A549 (cell line): ENCODE measurements at regions not wholly inside any gene's neighbourhood (a gene's known extent, or its start where the extent isn't known, plus 50 kb on each side); places are given as distances from the start of the nearest gene placed in this dataset.

Experiments
- ATAC-seq, 2 experiments: fragments of 200-7000 bp in 1 of 2; fragments of >200 bp in 1 of 2; cut with Nextera tagmentation in 1 of 2; cut with Tn5 transposase in 1 of 2; 3 replicates each; pipeline versions ENCODE4 v1.8.0 to v1.9.1; 2018 to 2020; ENCODE audit warnings: mild to moderate bottlenecking in 1 of 2, moderate library complexity in 1 of 2
- CTCF ChIA-PET: fragments of 300-600 bp; sonication (Branson Sonifier 250); formaldehyde crosslinking; extraction: SDS; loops from one replicate; lab custom pipeline; 2021; ENCODE audit warnings: antibody characterized with exemption, inconsistent platforms; lab: Yijun Ruan, JAX
- POLR2A ChIA-PET: fragments of 350-600 bp; formaldehyde crosslinking; extraction: SDS; loops from one replicate; lab custom pipeline; 2021; ENCODE audit warnings: antibody characterized with exemption, inconsistent platforms; lab: Yijun Ruan, JAX
- DNase-seq, 2 experiments: peaks; one replicate each; pipeline versions ENCODE4 v3.0.0 to v3.0.0-alpha.2; 2011 to 2016; ENCODE audit warnings: low read depth in 1 of 2, low spot score in 1 of 2
- FAIRE-seq: peaks from 2 replicates; lab custom pipeline; 2011; peaks lifted over from hg19 to GRCh38; lab: Jason Lieb, UNC
- H3K27ac ChIP-seq, 2 experiments: fragments of >200 bp; sonication (Bioruptor Twin); formaldehyde crosslinking; 3 replicates each; pipeline ENCODE4 v1.5.1; 2016 to 2017
- H3K4me1 ChIP-seq: fragments of >200 bp; sonication (Bioruptor Twin); formaldehyde crosslinking; 3 replicates; pipeline ENCODE4 v1.6.1; 2016
- H3K4me2 ChIP-seq: fragments of >200 bp; sonication (Bioruptor Twin); formaldehyde crosslinking; 3 replicates; pipeline ENCODE4 v1.6.1; 2016
- H3K4me3 ChIP-seq: fragments of >200 bp; sonication (Bioruptor Twin); formaldehyde crosslinking; 3 replicates; pipeline ENCODE4 v1.5.1; 2016
- H3K9me3 ChIP-seq: fragments of >200 bp; sonication (Bioruptor Twin); formaldehyde crosslinking; 3 replicates; pipeline ENCODE4 v1.6.1; 2016
- CBX8 ChIP-seq: fragments of 200-600 bp; sonication (generic); IDR thresholded peaks from 2 replicates; pipeline ENCODE4 v1.6.1; 2016
- CEBPB ChIP-seq, 2 experiments: fragments of >200 bp in 1 of 2; sonication (Bioruptor Twin) in 1 of 2; formaldehyde crosslinking in 1 of 2; IDR thresholded peaks; 2 replicates each; pipeline ENCODE4 v1.6.1; 2012 to 2016
- EHMT2 ChIP-seq: fragments of 200-600 bp; sonication (generic); IDR thresholded peaks from 2 replicates; pipeline ENCODE4 v1.6.1; 2016; ENCODE audit warnings: antibody characterized with exemption, low read depth, mild to moderate bottlenecking, moderate library complexity
- EP300 ChIP-seq, 2 experiments: fragments of >200 bp; sonication (Bioruptor Twin); formaldehyde crosslinking; IDR thresholded peaks; 2 replicates in 1 of 2; 3 replicates in 1 of 2; pipeline ENCODE4 v1.6.1; 2016 to 2017
- FOSL2 ChIP-seq, 2 experiments: fragments of 450-650 bp in 1 of 2; fragments of >200 bp in 1 of 2; sonication (Bioruptor Twin) in 1 of 2; formaldehyde crosslinking; IDR thresholded peaks; 2 replicates each; pipeline versions ENCODE4 v1.5.0 to v1.6.1; 2016 to 2020; ENCODE audit warnings: mild to moderate bottlenecking in 1 of 2, moderate library complexity in 1 of 2
- FOXS1 ChIP-seq: fragments of 250-450 bp; sonication (Bioruptor Pico); IDR thresholded peaks from 2 replicates; pipeline ENCODE4 v1.5.0; 2020; ENCODE audit warnings: mild to moderate bottlenecking, moderate library complexity
- GATA3 ChIP-seq: IDR thresholded peaks from 2 replicates; pipeline ENCODE4 v1.6.1; 2012; ENCODE audit warnings: borderline replicate concordance
- JUNB ChIP-seq: fragments of >200 bp; sonication (Bioruptor Twin); formaldehyde crosslinking; IDR thresholded peaks from 2 replicates; pipeline ENCODE4 v1.6.1; 2016
- KDM5A ChIP-seq: fragments of 200-600 bp; sonication (generic); IDR thresholded peaks from 2 replicates; pipeline ENCODE4 v1.6.1; 2016; ENCODE audit warnings: antibody characterized with exemption, mild to moderate bottlenecking
- MYC ChIP-seq: IDR thresholded peaks from 2 replicates; pipeline ENCODE4 v1.6.1; 2012; ENCODE audit warnings: mild to moderate bottlenecking, inconsistent platforms, low read length, improper control_type of control experiment, borderline replicate concordance
- NR3C1 ChIP-seq: fragments of >200 bp; sonication (Bioruptor Twin); formaldehyde crosslinking; IDR thresholded peaks from 3 replicates; pipeline ENCODE4 v1.6.1; 2017
- PHF8 ChIP-seq: fragments of 200-600 bp; sonication (generic); IDR thresholded peaks from 2 replicates; pipeline ENCODE4 v1.6.1; 2016; ENCODE audit warnings: low read depth, mild to moderate bottlenecking, antibody characterized with exemption, moderate library complexity, borderline replicate concordance
- RARB ChIP-seq: fragments of 250-450 bp; sonication (Bioruptor Pico); IDR thresholded peaks from 2 replicates; pipeline ENCODE4 v1.8.0; 2021; ENCODE audit warnings: mild to moderate bottlenecking, moderate library complexity
- RCOR1 ChIP-seq: fragments of 150-350 bp; IDR thresholded peaks from 2 replicates; pipeline ENCODE4 v1.6.1; 2014; ENCODE audit warnings: antibody characterized with exemption, low read length, low read depth
- SMC3 ChIP-seq: fragments of >200 bp; sonication (Bioruptor Twin); formaldehyde crosslinking; IDR thresholded peaks from 3 replicates; pipeline ENCODE4 v1.6.1; 2018; ENCODE audit warnings: inconsistent platforms
- SREBF2 ChIP-seq: fragments of 450-650 bp; IDR thresholded peaks from 2 replicates; pipeline ENCODE4 v1.6.1; 2014; ENCODE audit warnings: mild to moderate bottlenecking, moderate library complexity
- TP53 ChIP-seq: fragments of 250-450 bp; sonication (Bioruptor Pico); IDR thresholded peaks from 2 replicates; pipeline ENCODE4 v1.5.0; 2021; ENCODE audit warnings: mild to moderate bottlenecking, moderate library complexity
- USF2 ChIP-seq: fragments of 450-650 bp; IDR thresholded peaks from 2 replicates; pipeline ENCODE4 v1.6.1; 2014; ENCODE audit warnings: antibody characterized with exemption
- ZFP36 ChIP-seq: fragments of 450-650 bp; IDR thresholded peaks from 2 replicates; pipeline ENCODE4 v1.6.1; 2014; ENCODE audit warnings: borderline replicate concordance; ENCODE audit not compliant: partially characterized antibody
- WGBS: methylation state at CpG from one replicate; pipeline ENCODE4 v1.1.6; 2017; ENCODE audit errors: missing lambda C conversion rate; 5-methylcytosine and 5-hydroxymethylcytosine counted together
- TF ChIP-seq, protein P1 (sequence below): fragments of >200 bp; sonication (Bioruptor Twin); formaldehyde crosslinking; IDR thresholded peaks from 3 replicates; pipeline ENCODE4 v1.5.1; 2016
- TF ChIP-seq, protein P2 (sequence below): IDR thresholded peaks from 2 replicates; pipeline ENCODE4 v1.6.1; 2012
- TF ChIP-seq, protein P3 (sequence below): fragments of 200-600 bp; sonication (generic); IDR thresholded peaks from 2 replicates; pipeline ENCODE4 v1.6.1; 2016; ENCODE audit warnings: antibody characterized with exemption, mild to moderate bottlenecking, moderate library complexity

DNA sequence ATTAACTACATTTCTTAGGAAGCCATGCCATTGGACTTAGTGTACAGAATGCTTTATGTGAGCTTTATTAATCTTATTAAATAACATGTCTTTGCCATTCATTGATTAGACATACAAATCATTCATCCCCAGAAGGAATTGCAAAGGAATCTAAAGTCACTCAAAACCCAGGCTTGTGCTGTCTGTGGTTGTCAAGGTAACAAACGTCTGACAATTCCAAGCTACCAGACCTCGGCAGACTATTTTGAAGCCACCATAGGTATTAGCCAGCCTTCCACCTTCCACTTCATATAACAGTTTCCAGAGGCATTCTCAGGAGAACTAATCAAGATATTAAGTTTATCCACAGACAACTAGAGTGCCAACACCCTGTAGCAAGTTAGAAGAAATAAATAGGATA is 135.2 kb upstream of the TUSC1 start:
- 9% methylated on average over 2 of the region's 2 CpGs for WGBS
- H3K27ac ChIP-seq, result no peak overlapping the region
- no peak for DNase-seq
- TF ChIP-seq SREBF2 (no peak), TP53 (CRISPR knock-in tag) (no peak), JUNB (no peak), CBX8 (no peak), PHF8 (no peak), KDM5A (no peak), USF2 (no peak), SMC3 (no peak), RCOR1 (no peak), CEBPB (IDR thresholded peaks at IDR 0.05) (no peak), NR3C1 (no peak), FOXS1 (CRISPR knock-in tag) (no peak)
- TF ChIP-seq, protein P1, sequence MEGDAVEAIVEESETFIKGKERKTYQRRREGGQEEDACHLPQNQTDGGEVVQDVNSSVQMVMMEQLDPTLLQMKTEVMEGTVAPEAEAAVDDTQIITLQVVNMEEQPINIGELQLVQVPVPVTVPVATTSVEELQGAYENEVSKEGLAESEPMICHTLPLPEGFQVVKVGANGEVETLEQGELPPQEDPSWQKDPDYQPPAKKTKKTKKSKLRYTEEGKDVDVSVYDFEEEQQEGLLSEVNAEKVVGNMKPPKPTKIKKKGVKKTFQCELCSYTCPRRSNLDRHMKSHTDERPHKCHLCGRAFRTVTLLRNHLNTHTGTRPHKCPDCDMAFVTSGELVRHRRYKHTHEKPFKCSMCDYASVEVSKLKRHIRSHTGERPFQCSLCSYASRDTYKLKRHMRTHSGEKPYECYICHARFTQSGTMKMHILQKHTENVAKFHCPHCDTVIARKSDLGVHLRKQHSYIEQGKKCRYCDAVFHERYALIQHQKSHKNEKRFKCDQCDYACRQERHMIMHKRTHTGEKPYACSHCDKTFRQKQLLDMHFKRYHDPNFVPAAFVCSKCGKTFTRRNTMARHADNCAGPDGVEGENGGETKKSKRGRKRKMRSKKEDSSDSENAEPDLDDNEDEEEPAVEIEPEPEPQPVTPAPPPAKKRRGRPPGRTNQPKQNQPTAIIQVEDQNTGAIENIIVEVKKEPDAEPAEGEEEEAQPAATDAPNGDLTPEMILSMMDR, result no peak
- TF ChIP-seq, all 56 proteins: peak for 0
- H3K9me3 ChIP-seq, result no peaks in the 10 kb centered on the region; the same call in 2 of the 3 replicates
- no peaks in the 10 kb centered on the region for H3K4me1 ChIP-seq
- H3K4me2 ChIP-seq, result no peak overlapping the region
- POLR2A ChIA-PET, result no interaction called here
- FAIRE-seq, result no peak
- no peak for ATAC-seq
- CTCF ChIA-PET, result no interaction called here
- no peak overlapping the region for H3K4me3 ChIP-seq

GRCh38 chr9:25808554-25808953 is 130.3 kb upstream of the TUSC1 start:
- DNase-seq (no peak), FAIRE-seq (no peak), ATAC-seq (no peak)
- H3K4me1 ChIP-seq, result no peaks in the 10 kb centered on the region
- H3K27ac ChIP-seq, result no peak overlapping the region
- ChIA-PET CTCF (no interaction called here), POLR2A (no interaction called here)
- no peak overlapping the region for H3K4me3 ChIP-seq
- no peaks in the 10 kb centered on the region; the same call in 2 of the 3 replicates for H3K9me3 ChIP-seq
- no peak overlapping the region for H3K4me2 ChIP-seq
- no peak for TF ChIP-seq FOSL2 (IDR thresholded peaks at IDR 0.05)
- no peak for TF ChIP-seq FOSL2 (CRISPR knock-in tag; IDR thresholded peaks at IDR 0.05)
- TF ChIP-seq GATA3, result no peak
- no peak for TF ChIP-seq MYC
- TF ChIP-seq EHMT2, result no peak
- TF ChIP-seq, protein P2, sequence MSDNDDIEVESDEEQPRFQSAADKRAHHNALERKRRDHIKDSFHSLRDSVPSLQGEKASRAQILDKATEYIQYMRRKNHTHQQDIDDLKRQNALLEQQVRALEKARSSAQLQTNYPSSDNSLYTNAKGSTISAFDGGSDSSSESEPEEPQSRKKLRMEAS, result no peak
- no peak for TF ChIP-seq ZFP36
- TF ChIP-seq, protein P3, sequence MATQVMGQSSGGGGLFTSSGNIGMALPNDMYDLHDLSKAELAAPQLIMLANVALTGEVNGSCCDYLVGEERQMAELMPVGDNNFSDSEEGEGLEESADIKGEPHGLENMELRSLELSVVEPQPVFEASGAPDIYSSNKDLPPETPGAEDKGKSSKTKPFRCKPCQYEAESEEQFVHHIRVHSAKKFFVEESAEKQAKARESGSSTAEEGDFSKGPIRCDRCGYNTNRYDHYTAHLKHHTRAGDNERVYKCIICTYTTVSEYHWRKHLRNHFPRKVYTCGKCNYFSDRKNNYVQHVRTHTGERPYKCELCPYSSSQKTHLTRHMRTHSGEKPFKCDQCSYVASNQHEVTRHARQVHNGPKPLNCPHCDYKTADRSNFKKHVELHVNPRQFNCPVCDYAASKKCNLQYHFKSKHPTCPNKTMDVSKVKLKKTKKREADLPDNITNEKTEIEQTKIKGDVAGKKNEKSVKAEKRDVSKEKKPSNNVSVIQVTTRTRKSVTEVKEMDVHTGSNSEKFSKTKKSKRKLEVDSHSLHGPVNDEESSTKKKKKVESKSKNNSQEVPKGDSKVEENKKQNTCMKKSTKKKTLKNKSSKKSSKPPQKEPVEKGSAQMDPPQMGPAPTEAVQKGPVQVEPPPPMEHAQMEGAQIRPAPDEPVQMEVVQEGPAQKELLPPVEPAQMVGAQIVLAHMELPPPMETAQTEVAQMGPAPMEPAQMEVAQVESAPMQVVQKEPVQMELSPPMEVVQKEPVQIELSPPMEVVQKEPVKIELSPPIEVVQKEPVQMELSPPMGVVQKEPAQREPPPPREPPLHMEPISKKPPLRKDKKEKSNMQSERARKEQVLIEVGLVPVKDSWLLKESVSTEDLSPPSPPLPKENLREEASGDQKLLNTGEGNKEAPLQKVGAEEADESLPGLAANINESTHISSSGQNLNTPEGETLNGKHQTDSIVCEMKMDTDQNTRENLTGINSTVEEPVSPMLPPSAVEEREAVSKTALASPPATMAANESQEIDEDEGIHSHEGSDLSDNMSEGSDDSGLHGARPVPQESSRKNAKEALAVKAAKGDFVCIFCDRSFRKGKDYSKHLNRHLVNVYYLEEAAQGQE, result no peak
- TF ChIP-seq PHF8, result no peak
- TF ChIP-seq CBX8, result no peak
- TF ChIP-seq RARB (CRISPR knock-in tag), result no peak
- TF ChIP-seq EP300 (IDR thresholded peaks at IDR 0.05), result no peak
- no peak for TF ChIP-seq KDM5A
- WGBS, result 0% methylated on average over 1 of the region's 1 CpG
